Glomerular endothelial cell (primary cell): ENCODE measurements at regions not wholly inside any gene's neighbourhood (a gene's known extent, or its start where the extent isn't known, plus 50 kb on each side); places are given as distances from the start of the nearest gene placed in this dataset.

Experiments
- DNase-seq: peaks from one replicate; pipeline ENCODE4 v3.0.0-alpha.2; 2011; ENCODE audit warnings: low read depth, low spot score; ENCODE audit errors: extremely low read depth

DNA sequence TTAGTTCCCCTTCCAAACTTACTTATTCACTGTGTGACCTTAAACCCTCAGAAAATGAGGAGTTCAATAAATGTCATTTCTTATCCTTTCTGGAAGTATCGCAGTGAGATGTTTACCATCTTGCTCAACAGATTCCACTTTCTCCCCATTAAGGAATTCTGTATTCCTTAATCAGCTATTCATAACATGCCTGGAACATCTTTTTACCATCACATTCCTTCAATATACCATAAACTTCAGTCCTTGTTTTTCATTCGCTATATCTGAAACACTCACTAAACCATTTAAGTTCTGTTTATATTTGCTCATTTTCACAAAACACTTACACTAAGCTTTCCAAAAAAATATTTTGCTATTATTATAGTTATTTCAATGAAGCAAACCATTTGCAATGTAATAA, 1158.6 kb downstream of the CDH12 start:
- no peak for DNase-seq

- no peak for DNase-seq
Measured at GRCh38 chr5:21693591-21693990, 1159.6 kb downstream of the CDH12 start.

DNA sequence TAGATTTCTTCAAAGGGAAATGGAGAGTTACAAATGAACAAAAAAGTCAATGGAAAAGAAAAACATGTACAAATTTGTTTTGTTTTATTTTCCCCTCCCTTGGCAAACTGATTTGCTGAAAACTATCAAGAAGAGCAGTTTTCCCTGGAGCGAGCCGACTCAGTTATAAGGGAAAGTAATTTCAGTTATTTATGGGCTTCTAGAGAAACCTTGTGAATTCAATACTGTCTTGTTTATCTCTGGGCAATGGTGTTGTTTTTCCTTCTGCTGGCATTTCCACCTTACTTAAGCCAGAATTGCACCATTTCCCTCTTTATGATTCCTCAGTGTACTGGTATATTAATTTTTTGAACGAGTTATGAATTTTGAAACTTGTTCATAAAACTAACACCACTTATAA, 1163.6 kb downstream of the CDH12 start:
- no peak for DNase-seq

GRCh38 chr5:21688655-21689054, 1164.5 kb downstream of the CDH12 start:
- DNase-seq, result no peak

DNA sequence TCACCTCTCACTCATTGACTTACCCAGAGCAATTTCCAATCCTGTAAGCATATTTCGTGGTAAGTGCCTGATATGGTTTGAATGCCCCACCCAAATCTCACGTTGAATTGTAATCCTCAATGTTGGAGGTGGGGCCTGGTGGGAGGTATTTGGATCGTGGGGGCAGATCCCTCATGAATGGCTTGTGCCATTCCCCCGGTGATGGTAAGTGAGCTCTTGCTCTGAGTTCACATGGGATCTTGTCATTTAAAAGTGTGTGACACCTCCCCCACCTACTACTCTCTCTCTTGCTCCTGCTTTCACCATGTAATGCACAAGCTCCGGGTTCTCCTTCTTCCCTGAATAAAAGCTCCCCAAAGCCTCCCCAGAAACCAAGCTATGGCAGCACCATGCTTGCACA, 1165.5 kb downstream of the CDH12 start:
- no peak for DNase-seq

DNA sequence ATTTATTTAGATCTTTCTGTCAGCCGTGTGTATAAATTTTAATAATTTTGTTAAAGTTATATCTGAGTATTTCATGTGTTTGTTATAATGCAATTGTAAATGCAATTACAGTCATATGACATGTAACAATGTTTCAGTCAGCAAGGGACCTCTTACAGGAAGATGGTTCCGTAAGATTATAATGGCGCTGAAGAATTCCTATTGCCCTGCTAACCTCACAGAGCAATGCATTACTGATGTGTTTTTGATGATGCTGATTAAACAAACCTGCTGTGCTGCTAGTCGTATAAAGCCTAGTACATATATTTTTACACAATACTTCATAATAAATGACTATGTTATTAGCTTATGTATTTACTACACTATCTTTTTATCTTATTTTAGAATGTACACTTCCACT, 1166.4 kb downstream of the CDH12 start:
- no peak for DNase-seq

DNA sequence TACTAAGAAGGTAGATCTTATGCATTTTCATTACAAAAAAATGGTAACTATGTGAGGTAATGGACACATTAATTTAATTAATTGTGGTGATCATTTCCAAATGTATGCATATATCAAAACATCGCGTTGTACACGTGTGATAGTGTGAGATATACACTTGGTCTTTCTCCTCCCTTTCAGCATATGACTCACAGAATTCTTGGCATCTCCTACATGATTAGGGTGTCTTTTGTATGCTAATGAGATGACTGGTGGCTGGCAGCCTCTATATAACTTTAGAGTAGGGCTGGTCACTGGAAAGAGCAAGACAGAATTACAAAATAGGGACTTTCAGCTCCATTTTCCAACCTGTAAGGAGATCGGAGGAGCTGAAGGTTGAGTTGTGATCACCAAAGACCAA, 1167.6 kb downstream of the CDH12 start:
- DNase-seq, result no peak

- DNase-seq, result no peak
Measured at GRCh38 chr5:21684992-21685391, 1168.2 kb downstream of the CDH12 start.

GRCh38 chr5:21681911-21682310, 1171.2 kb downstream of the CDH12 start:
- DNase-seq, result no peak

DNA sequence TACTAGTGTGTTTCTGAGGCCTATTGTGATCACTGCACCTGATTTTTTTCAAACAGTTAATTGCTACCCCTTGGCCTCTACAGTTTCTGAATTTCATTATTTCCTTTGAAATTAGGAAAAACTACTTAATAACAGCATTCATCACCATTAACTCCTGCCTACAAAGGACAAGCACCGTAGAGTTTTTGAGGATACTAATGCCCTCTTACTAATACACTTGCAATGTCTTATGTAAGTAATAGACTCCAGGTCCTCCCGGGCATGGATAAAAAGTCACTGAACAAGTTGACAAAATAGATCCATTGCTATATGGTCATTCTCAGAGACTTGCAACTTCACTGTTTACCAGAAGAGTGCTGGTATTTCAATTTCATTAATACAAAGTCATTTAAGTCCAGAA, 1172.5 kb downstream of the CDH12 start:
- DNase-seq, result no peak

- peak; percentile 50 for DNase-seq
Measured at GRCh38 chr5:21680196-21680595, 1172.9 kb downstream of the CDH12 start.

DNA sequence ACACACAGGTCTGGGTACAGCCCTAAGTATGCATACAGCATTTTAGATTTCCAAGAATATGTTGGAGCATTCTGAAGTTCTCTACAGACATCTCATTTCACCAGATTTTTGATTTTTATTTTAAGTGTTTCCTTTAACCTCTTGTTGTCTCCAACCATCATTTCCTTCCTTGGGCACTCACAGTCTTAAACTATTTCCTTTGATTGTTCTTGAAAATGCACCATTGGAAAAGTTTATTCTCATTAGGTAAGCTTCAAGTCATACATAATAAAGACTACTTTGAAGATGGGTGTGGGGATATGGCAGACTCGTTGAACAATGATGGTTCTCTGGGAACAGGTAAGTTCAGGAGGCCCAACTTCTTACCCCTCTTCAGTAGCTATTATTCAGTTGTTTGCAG, 1174.6 kb downstream of the CDH12 start:
- peak; percentile 41 for DNase-seq

GRCh38 chr5:21672911-21673310, 1180.2 kb downstream of the CDH12 start:
- no peak for DNase-seq

DNA sequence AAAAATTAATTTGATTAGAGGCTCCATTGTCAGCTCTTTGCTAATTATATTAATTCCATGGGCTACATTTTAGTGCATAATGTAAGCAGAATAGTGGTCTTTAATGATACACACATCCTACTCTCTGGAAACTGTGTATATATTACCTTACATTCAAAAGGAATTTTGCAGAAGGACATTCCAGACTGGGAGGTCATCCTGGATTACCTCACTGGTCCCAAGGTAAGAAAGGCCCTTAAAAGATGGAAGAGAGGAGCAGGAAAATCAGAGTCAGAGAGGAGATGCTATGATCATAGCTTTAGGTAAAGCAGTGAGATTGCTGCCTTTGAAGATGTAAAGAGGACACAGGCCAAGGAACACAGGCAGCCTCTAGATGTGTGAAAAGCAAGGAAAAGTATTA, 1180.8 kb downstream of the CDH12 start:
- no peak for DNase-seq

DNA sequence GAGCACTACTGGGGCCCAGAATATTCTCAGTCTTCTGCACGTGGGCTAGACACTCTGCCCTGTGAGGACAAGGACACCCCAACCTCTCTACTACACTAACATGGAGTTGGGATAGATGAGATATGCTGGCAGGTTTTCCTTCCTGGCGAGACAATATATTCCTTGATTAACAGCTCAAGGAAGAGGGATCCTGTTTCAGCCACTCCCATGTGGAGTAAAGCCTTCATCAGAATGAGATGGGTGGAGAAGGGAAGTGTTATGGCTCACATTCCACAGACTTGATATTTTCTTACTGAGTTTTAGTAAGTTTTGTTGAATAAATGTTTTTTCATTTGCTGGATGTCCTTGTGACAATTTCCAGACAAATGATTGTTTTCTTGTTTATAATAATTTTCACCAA, 1187.6 kb downstream of the CDH12 start:
- DNase-seq, result no peak

DNA sequence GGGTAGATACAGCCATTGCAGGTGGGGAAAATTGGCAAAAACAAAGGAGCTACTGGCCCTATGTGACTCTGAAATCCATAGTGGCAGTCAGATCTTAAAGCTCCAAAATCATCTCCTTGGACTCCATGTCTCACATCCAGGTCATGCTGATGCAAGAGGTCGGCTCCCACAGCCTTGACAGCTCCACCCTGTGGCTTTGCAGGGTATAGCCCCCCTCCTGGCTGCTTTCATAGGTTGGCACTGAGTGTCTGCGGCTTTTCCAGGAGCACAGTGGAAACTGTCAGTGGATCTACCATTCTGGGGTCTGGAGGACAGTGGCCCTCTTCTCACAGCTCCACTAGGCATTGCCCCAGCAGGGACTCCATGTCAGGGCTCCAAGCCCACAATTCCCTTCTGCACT, 1190.1 kb downstream of the CDH12 start:
- DNase-seq, result no peak

GRCh38 chr5:21661184-21661583, 1192.0 kb downstream of the CDH12 start:
- DNase-seq, result no peak

GRCh38 chr5:21654556-21654955, 1198.6 kb downstream of the CDH12 start:
- no peak for DNase-seq

- DNase-seq, result no peak
Measured at GRCh38 chr5:21649969-21650368, 1203.2 kb downstream of the CDH12 start.

GRCh38 chr5:21646469-21646868, 1206.7 kb downstream of the CDH12 start:
- no peak for DNase-seq

DNA sequence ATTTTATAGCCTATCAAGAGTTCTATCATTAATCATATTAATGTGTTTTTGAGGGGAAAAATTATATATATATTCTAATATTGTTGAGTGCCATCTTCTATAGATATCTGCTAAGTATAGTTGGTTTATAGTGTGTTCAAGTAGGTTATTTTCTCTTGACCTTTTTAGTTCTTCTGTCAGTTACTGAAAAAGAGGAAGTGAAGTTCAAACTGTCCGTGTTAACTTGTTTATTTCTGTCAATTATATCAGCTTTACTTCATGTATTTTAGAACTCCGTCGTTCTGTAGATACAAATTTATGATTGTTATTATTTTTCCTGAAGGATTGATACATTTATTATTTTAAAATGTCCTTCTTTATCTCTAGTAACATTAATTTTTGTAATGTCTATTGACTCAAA, 1209.1 kb downstream of the CDH12 start:
- no peak for DNase-seq

DNA sequence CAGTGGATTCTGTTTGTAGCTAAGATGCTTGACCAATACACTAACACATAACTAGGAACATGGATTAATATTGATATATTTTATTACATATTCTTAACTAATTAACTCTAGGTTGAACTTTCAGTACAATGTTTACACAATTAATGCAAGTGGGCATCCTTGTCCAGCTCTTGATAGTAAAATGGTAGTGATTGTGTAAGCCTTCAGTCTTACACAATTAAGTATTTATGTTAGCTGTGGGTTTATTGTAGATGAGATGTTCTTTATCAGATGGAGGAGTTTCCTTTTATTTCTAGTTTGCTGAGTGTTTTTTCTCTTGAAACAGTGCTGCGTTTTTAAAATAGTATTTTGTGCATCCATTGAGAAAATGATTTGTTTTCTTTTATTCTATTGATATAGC, 1210.8 kb downstream of the CDH12 start:
- no peak for DNase-seq

DNA sequence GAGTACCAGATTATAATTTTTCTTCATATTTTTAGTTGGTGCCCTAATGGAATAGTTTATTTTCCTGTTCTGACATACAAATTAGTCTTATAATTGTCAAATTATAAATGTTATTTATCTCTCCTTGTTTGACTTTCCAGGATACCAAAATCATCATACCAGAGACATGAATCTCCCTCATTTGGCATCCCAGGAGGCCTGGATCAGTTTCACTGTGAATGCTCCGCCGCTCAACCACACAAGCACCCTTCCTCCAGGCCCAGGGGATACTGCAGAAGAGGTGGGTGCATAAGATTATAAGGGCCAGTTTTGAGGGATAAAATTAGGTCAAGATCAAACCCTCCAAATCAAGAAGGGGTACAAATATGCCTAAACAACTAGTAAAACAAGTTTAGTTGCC, 1229.3 kb downstream of the CDH12 start:
- DNase-seq, result no peak

DNA sequence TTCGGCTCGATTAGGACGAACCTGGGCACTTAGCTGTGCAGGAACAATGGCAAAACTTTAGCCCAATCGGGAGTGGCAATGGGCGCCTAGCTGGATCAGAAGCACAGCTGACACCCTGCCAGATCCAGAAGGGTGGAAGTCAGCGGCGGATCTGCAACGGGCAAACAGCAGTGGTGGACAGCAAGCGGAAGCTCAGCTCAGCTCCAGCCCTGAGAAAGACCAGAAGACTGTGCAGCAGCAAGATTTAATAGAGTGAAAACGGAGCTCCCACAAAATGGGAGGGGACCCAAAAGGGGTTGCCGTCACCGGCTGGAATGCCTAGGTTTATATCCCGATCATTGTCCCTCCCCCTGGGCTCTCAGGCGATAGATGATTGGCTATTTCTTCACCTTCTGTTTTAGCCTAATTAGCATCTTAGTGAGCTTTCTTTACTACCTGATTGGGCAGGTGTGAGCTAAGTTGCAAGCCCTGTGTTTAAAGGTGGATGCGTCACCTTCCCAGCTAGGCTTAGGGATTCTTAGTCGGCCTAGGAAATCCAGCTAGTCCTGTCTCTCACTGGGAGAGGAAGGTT, 1237.9 kb downstream of the CDH12 start:
- DNase-seq, result no peak
